DOHH2 (cell line): ENCODE measurements at regions not wholly inside any gene's neighbourhood (a gene's known extent, or its start where the extent isn't known, plus 50 kb on each side); places are given as distances from the start of the nearest gene placed in this dataset.

Experiments
- H3F3A ChIP-seq: fragments of 200-600 bp; sonication (generic), shearing (Covaris generic); 2 replicates; pipeline ENCODE4 v1.6.0; 2016; ENCODE audit warnings: antibody characterized with exemption, mild to moderate bottlenecking; ENCODE audit not compliant: control insufficient read depth, insufficient read depth
- H3K27ac ChIP-seq: fragments of 200-600 bp; sonication (generic); 2 replicates; pipeline ENCODE4 v1.5.1; 2014; ENCODE audit warnings: low read depth, mild to moderate bottlenecking, low read length, moderate library complexity
- H3K27me3 ChIP-seq: fragments of 200-600 bp; sonication (generic); 2 replicates; pipeline ENCODE4 v1.6.1; 2014; ENCODE audit warnings: mild to moderate bottlenecking, low read length, mixed read lengths; ENCODE audit not compliant: control insufficient read depth
- H3K36me3 ChIP-seq: fragments of 200-600 bp; sonication (generic); 2 replicates; pipeline ENCODE4 v1.6.1; 2014; ENCODE audit warnings: mild to moderate bottlenecking, low read length, moderate library complexity, mixed read lengths; ENCODE audit not compliant: control insufficient read depth
- H3K4me1 ChIP-seq: fragments of 200-600 bp; sonication (generic); 2 replicates; pipeline ENCODE4 v1.6.1; 2014; ENCODE audit warnings: mild to moderate bottlenecking, low read length, mixed read lengths; ENCODE audit not compliant: control insufficient read depth
- H3K4me2 ChIP-seq: fragments of 200-600 bp; sonication (generic); 2 replicates; pipeline ENCODE4 v1.6.0; 2014; ENCODE audit warnings: mild to moderate bottlenecking, low read length, moderate library complexity
- H3K4me3 ChIP-seq: fragments of 200-600 bp; sonication (generic); 2 replicates; pipeline ENCODE4 v1.5.1; 2014; ENCODE audit warnings: mild to moderate bottlenecking, low read length, mixed read lengths
- H3K79me2 ChIP-seq: fragments of 200-600 bp; sonication (generic); 2 replicates; pipeline ENCODE4 v1.6.1; 2014; ENCODE audit warnings: mild to moderate bottlenecking, low read length, mixed read lengths; ENCODE audit not compliant: control insufficient read depth
- H3K9me2 ChIP-seq: fragments of 200-600 bp; sonication (generic); replicated peaks from 2 replicates; pipeline ENCODE4 v1.6.1; 2014; ENCODE audit warnings: mild to moderate bottlenecking, low read length, mixed read lengths; ENCODE audit not compliant: control insufficient read depth
- H3K9me3 ChIP-seq: fragments of 200-600 bp; sonication (generic); 2 replicates; pipeline ENCODE4 v1.6.1; 2014; ENCODE audit warnings: antibody characterized with exemption, low read length, mixed read lengths; ENCODE audit not compliant: control insufficient read depth, insufficient read depth
- H4K20me1 ChIP-seq: fragments of 200-600 bp; sonication (generic); 2 replicates; pipeline ENCODE4 v1.6.0; 2014; ENCODE audit warnings: low read depth, mild to moderate bottlenecking, antibody characterized with exemption, low read length, moderate library complexity; ENCODE audit not compliant: control insufficient read depth, insufficient read depth
- CTCF ChIP-seq: fragments of 200-600 bp; sonication (generic); IDR thresholded peaks from one replicate; pipeline ENCODE4 v1.5.1; 2014; ENCODE audit warnings: antibody characterized with exemption, mild to moderate bottlenecking, low read depth, low read length; ENCODE audit not compliant: poor library complexity, severe bottlenecking
- EZH2phosphoT487 ChIP-seq: fragments of 200-600 bp; sonication (generic); IDR thresholded peaks from 2 replicates; pipeline ENCODE4 v1.6.1; 2017; ENCODE audit warnings: borderline replicate concordance, mild to moderate bottlenecking, antibody characterized with exemption, low read length, moderate library complexity, mixed read lengths

DNA sequence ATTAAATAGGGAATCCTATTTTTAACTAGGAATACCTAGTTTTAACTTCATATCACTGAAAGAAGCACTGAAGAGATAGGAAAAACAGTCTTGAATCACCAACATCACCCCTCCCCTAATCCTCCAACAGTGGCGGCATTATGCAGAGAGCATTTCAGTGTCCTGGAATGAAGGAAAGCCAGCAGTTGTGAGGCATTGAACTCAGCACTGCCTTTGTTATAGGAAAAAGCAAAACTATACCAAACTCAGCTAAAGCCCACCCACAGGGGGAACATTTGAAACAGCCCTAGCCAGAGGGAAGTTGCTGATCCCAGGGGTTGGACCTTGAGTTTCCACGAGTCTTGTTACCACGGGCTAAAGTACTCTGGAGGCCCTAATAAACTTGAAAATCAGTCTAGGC lies 310.6 kb upstream of the EDIL3 start:
- Histone ChIP-seq H3K27me3 (no peaks in the 10 kb centered on the region), H3K4me2 (no peak overlapping the region), H3K27ac (no peak overlapping the region), H3F3A (no peaks in the 10 kb centered on the region), H3K9me3 (no peaks in the 10 kb centered on the region), H3K4me1 (no peaks in the 10 kb centered on the region), H4K20me1 (no peaks in the 10 kb centered on the region), H3K4me3 (no peak overlapping the region), H3K36me3 (no peaks in the 10 kb centered on the region), H3K79me2 (no peaks in the 10 kb centered on the region), H3K9me2 (no peaks in the 10 kb centered on the region)
- no peak for TF ChIP-seq CTCF
- TF ChIP-seq EZH2phosphoT487 = no peak

DNA sequence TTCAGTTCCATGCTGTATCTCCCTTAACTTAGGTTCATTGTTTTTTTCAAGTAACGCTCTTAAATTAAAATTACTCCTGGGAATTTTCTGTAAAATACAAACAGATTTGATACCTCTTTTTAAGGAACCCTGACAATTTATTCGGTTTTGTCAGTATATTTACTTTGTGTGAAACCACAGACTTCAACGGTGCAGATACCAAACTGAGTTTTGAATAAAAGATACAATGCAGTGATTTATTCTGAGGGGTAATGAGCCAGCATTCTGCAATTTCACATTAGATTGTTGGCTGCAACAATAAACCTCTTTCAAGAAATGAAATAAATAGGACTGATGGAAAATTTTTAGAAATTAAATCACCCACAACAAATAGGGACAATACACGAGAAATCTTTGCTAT lies 308.6 kb upstream of the EDIL3 start:
- Histone ChIP-seq H3K79me2 (no peaks in the 10 kb centered on the region), H3K4me1 (no peaks in the 10 kb centered on the region), H3K4me2 (no peak overlapping the region), H3K36me3 (no peaks in the 10 kb centered on the region), H3F3A (no peaks in the 10 kb centered on the region), H3K27ac (no peak overlapping the region), H3K9me3 (no peaks in the 10 kb centered on the region), H3K4me3 (no peak overlapping the region), H4K20me1 (no peaks in the 10 kb centered on the region), H3K9me2 (no peaks in the 10 kb centered on the region), H3K27me3 (no peaks in the 10 kb centered on the region)
- TF ChIP-seq EZH2phosphoT487 = no peak
- TF ChIP-seq CTCF = no peak

- H3K27me3 ChIP-seq = no peaks in the 10 kb centered on the region
- no peaks in the 10 kb centered on the region for H3K79me2 ChIP-seq
- no peak overlapping the region for H3K4me2 ChIP-seq
- no peak for TF ChIP-seq EZH2phosphoT487
- no peak for TF ChIP-seq CTCF
- no peaks in the 10 kb centered on the region for H3K9me2 ChIP-seq
- no peaks in the 10 kb centered on the region for H3K36me3 ChIP-seq
- H3F3A ChIP-seq = no peaks in the 10 kb centered on the region
- no peak overlapping the region for H3K27ac ChIP-seq
- no peaks in the 10 kb centered on the region for H3K4me1 ChIP-seq
- H4K20me1 ChIP-seq = no peaks in the 10 kb centered on the region
- H3K9me3 ChIP-seq = no peaks in the 10 kb centered on the region
- H3K4me3 ChIP-seq = no peak overlapping the region
These were observed 303.9 kb upstream of the EDIL3 start for GRCh38 chr5:84688566-84688965.
